AG09319 (cell line): ENCODE measurements at regions not wholly inside any gene's neighbourhood (a gene's known extent, or its start where the extent isn't known, plus 50 kb on each side); places are given as distances from the start of the nearest gene placed in this dataset.
"Not testable (repeated sequence)": the region's sequence is repeated elsewhere in the genome, so short reads cannot be mapped to it uniquely, and the experiment has no call there.

Source experiments
- DNase-seq: peaks from one replicate; pipeline ENCODE4 v3.0.0-alpha.2; 2010; ENCODE audit warnings: low read depth; ENCODE audit errors: extremely low read depth
- CTCF ChIP-seq: IDR thresholded peaks from 2 replicates; pipeline ENCODE4 v1.5.1; 2011; ENCODE audit warnings: low read depth, mild to moderate bottlenecking, inconsistent platforms, low read length, moderate library complexity

GRCh38 chr19:7400815-7401214 lies 52.1 kb downstream of the ARHGEF18 start:
- TF ChIP-seq CTCF, result no peak
- DNase-seq, result no peak

- TF ChIP-seq CTCF, result no peak
- DNase-seq, result no peak
Observed at GRCh38 chr19:7401694-7402093, 53.0 kb downstream of the ARHGEF18 start.

- not testable (repeated sequence) for DNase-seq
Observed at GRCh38 chr19:7405482-7405881, 56.7 kb downstream of the ARHGEF18 start.

GRCh38 chr19:7408251-7408650 lies 59.5 kb downstream of the ARHGEF18 start:
- DNase-seq, result no peak
- TF ChIP-seq CTCF, result no peak

- no peak for TF ChIP-seq CTCF
- DNase-seq, result no peak
Observed at GRCh38 chr19:7410946-7411345, 62.2 kb downstream of the ARHGEF18 start.

GRCh38 chr19:7413629-7414028 lies 64.9 kb downstream of the ARHGEF18 start:
- TF ChIP-seq CTCF, result no peak
- no peak for DNase-seq

GRCh38 chr19:7415163-7415856 lies 66.6 kb downstream of the ARHGEF18 start:
- TF ChIP-seq CTCF, result no peak
- peak; percentile 48 for DNase-seq

- no peak for TF ChIP-seq CTCF
- no peak for DNase-seq
Observed at GRCh38 chr19:7415857-7416371, 67.2 kb downstream of the ARHGEF18 start.
